Activated CD4-positive, alpha-beta T cell treated with anti-CD3 and anti-CD28 coated beads, Interleukin-2, amount 50 U/mL, for 4 hours (primary cell): ENCODE measurements at regions not wholly inside any gene's neighbourhood (a gene's known extent, or its start where the extent isn't known, plus 50 kb on each side); places are given as distances from the start of the nearest gene placed in this dataset.
"Not testable (repeated sequence)": the region's sequence is repeated elsewhere in the genome, so short reads cannot be mapped to it uniquely, and the experiment has no call there.

Experiments
- DNase-seq, 2 experiments: peaks; one replicate each; pipeline ENCODE4 v3.0.0-alpha.2; 2020

DNA sequence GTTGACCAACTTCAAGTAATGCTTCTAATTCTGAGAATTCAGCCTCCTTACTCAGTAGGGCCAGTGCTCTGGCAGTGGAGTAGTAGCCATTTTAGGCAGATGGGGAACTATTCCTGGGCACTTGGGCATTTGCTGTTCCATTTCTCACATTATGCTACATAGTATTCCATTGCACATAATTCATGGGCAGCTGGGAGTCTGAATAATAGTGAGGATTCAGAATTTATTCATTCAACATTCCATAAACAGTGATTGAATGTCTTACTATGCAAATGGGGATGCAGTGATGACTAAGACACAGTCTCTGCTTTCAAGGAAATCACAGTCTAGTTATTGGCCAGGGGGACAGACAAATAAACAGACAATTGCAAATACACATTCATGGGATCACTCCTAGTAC, 301.0 kb upstream of the KCNN2 start:
- DNase-seq: no peak

DNA sequence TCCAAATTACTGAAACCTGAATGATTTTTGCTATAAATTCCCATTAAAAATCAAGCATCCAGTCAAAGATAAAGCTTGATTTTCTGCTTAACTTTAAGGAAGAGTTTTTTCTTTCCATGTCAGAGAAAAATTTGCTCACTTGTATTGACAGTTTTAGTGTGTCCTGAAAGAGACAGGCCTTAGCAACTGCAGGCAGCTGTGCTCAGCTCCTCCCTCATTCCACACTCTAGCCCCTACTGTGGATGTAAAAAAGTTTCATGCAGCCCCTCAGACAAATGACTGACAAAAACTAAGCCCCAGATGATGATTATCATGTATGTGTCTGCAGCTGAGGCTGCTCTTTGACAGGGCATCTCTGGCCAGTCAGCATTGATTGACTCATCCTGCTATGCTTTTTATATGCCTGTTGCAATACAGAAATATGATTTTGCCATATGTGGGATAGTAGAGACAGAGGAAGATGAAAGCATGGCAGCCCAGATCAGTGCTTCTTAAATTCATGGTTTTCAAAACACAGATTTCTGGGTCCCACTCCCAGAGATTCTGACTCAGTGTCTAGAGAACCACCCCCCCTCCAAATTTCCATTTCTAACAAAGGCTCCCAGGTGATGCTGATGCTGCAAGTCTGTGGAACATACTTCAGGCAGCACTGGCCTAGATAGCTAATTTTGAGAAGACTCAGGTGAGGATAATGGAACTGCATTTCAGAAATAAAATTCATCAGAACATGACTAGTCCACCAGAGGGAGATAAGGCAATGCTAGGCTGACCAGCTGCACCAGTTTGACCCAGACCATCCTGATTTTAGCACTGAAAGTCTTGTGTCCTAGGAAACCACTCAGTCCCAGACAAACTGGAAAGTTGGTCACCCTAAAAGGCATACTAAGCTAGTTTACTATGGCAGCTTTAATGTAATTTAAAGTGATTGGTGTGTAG, 298.7 kb upstream of the KCNN2 start:
- DNase-seq: no peak

DNA sequence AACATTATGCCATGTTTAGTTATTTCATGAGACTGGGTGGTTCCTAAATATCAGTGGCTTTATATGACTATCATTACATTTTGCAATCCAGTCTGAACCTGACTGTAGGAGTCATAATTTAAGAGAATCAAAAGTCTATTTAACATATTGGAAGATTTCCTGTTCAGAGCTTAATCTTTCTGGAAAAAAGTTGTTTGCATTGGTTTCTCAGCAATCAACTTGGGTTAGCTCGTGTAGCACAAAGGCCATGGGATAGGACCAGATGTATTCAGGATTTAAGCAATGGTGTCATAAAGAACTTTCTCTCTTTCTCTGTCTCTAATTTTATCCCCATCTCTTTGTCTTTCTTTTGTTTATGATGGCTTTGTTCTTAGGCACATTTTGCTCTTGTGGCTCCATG, 296.0 kb upstream of the KCNN2 start:
- DNase-seq: no peak

DNA sequence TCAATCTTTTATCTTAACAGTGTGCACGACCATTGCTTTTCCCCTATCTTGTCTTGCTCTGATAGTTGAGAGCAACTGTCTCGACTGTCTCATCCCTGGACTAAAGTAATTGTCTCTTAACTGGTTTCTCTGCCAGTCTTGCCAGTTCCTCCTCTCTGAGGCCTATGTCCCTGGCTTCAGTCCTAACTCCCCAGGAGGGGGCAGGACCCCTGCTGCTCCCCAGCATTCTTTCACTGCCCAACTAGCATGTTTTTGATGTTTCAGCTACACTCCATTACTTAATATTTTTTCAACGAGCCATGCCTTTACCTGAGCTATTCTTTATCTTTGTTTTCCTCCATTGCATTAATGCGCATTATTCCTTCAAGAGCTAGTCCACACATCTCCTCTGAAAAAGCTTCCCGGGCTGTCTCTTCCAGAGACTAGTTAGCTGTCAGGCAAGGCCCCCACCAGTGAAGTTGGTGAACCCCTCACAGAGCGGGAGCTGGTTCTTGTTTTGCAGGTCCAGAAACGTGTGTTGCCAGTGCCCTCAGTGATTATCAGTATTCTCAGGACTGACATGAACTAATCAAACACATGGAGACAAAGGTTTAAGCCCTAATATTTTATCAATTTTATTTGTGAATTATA, 291.7 kb upstream of the KCNN2 start:
- no peak for DNase-seq

DNA sequence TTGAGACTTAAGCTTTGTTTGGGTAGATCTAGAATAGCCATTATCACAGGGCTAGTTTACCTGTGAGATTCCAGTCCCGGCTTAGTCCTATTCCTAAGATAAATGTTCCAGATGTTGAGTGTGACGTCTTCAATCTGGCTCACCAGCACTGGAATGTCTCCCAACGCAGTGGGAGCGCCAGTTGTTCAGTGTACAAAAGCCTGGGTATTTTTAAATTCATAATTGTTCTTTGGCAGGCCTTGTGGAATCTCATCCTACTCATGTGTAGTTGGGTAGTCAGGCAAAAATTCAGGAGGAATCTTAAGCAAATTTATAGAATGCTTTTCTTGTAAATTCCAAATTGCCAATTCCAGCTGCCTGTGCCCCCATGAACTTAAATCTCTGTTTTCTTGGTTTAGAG, 272.6 kb upstream of the KCNN2 start:
- DNase-seq: no peak

DNA sequence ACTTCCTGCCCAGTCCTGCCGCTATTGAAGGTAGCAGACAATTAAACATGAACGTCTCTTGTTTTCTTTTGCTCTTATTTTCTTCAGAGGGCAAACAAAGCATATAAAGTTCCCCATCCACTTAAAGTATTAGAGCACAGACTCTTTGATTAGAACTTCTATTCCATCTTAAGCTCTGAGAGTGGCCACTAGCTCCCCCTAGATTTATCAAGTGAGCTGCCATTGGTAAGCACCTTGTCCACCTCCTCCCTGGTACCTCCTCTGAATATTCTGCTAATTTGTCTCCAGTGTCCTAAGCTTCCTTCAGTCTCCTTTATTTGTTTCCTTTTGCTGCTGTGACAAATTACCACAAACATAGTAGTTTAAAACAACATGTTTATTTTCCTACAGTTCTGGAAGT, 264.3 kb upstream of the KCNN2 start:
- DNase-seq: no peak

DNA sequence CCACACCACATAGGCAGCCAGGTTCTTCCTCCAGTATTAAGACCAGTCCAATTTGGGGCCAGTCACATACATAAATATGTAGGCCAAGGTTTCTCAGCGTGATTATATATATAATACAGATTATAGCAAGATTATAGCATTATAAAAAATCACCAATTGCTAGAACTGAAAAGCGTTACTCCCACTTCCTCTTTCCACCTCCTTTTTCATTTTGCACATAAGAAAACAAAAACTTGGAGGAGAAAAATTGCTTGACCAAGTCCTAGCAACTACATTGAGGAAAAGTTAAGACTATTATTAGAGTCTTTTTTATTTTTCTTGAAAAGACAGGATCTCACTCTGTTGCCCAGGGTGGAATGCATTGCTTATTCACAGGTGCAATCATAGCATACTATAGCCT, 262.7 kb upstream of the KCNN2 start:
- no peak for DNase-seq

DNA sequence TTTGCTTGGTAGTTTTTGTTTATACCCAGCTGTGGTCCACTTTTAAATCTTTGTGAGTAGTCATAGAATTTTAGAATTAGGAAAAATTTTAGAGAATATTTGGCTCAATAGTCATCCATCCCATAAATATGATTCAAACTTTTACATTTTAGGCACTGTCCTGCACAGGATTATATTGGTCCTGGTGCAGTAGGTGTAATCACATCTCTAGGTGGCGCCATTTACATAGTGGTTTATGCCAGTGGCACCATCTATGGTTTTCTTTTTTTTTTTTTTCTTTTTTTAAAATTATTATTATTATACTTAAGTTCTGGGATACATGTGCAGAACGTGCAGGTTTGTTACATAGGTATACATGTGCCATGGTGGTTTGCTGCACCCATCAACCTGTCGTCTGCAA, 260.7 kb upstream of the KCNN2 start:
- no peak for DNase-seq

DNA sequence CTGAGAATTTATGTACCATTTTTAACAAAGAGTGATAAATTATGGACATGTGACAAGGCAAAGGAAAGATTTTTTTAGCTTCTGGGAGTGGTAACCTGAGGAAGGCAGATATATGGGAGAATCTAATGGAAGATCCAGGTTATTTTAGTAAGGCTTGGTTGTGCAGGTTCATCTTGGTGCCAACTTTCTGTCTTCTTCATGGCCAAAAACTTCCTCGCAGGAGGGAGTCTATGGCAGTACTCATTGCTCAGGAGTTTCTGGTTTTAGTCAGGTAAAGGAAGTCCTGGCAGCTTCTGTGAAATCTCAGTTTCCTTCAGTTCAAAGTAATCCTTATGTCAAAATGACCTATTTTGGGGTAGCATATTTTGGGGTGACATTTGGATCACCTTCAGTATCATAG, 248.3 kb upstream of the KCNN2 start:
- no peak for DNase-seq

DNA sequence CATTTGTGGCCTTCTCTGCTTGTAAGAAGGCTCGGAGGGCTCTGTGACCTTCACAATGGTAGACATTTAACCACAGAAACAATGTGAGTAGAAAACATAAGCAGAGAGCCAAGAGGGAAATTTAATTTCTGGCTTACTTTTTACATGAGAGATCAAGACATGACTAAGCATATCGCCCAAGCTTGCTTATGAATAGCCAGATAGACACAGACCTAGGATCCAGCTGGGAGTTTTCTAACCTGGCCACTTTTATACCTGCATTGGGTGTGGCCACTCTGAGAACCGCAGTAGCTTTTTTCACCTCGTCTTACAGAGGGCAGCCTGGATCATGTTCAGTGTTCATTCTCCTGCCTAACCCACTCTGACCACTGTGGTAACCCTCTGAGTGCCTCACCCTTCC, 244.9 kb upstream of the KCNN2 start:
- no peak for DNase-seq

DNA sequence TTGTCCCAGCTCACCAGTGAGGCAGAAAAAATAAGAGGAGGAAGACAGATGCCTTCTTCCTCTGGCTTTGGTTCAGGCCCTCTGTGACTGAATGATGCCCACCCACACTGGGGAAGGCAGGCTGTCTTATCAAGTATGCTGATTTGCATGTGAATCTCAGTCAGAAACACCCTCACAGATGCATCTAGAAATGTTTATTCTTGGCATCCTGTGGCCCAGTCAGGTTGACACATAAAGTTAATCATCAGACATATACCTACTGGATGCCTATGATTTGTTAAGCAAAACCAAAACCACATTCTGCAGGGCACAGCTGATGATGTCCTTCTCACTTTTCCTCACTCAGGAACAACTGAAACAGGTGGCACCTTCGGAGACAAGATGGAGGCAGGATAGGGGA, 243.4 kb upstream of the KCNN2 start:
- DNase-seq: no peak

DNA sequence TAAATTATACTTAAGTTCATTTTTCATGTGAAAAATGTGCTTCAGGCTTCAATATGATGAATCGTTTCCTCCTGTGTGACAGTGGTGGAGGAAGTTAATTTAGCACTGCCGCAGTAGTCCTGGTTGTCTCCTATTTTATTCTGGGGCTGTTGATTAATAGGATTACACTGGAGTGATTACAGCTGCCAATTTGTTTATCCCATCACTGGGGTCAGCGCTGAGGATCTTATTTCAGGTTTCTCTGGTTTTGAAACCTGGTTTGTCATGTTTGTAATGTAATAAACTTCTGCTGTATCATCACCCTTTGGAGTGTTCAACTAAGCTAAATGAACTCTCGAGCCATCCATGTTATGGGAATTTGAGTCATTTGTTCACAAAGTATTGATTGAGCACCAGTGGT, 241.7 kb upstream of the KCNN2 start:
- DNase-seq: no peak

DNA sequence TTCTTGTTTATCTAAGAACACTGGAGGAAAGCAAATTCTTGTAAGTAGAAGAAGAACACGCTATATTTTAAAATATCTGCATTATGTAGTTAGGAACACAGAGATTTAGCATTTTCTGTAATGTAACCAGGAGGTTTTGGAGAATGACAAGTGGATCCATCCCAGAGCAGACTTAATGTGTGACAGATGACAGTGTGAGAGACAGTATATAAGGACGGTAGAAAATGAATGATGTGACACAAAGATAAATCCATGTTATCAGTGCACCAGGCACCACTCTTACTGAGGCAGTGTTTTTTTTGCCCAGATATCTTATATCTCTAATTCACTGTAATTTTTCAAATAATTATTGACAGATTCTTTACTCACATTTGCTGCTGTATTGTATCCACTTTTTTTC, 239.0 kb upstream of the KCNN2 start:
- no peak for DNase-seq

DNA sequence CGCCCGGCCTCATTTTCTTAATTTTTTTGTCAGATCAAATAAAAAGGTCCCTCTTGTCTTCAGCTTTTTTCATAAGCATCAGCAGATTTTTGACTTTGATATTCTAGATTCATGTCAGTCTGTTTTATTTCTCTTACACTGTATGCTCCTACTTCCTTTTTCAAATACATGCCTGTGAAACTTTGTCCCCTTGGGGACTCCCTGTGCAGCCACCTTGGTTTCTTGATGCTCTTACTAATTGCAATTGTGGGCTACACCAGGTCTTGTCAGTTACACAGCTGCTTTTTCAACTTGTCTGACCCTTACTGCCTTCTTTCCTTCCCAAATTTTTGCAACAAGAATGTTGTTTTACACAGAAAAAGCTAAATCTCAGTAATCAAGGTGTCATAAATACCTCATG, 238.2 kb upstream of the KCNN2 start:
- DNase-seq: no peak

DNA sequence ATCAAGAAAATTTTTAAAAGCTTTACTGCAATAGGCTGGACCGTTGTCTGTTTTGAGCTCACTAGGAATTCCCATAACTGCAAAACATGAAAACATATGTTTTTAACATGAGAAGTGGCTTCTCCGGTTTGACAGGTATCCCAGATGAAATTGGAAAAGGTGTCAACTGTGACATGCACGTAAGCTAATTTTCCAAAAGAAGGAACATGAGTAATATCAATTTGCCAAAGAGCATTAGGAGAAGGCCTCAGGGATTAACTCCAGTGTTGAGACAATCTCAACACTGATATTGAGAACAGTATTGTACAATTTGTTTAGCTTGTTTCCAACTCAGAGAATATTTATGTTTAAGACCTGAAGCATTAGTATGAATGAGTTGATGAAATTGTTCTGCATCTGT, 215.5 kb upstream of the KCNN2 start:
- no peak for DNase-seq

DNA sequence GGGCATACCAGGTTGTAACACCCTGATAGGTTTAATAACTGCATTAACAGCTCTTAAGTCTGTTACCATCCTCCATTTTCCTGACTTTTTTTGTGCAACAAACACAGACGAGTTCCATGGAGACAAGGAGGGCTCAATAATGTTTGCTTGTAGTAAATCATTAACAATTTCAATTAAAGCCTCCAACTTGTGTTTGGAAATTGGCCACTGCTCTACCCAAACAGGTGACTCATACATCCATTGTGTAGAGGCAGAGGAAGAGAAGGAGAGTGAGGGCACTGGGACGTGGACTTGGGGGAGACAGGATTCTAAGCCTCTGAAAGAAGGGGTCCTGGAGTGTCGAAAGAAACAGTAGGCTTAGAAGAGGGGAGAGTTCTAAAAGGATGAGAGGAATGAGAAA, 213.6 kb upstream of the KCNN2 start:
- no peak for DNase-seq

DNA sequence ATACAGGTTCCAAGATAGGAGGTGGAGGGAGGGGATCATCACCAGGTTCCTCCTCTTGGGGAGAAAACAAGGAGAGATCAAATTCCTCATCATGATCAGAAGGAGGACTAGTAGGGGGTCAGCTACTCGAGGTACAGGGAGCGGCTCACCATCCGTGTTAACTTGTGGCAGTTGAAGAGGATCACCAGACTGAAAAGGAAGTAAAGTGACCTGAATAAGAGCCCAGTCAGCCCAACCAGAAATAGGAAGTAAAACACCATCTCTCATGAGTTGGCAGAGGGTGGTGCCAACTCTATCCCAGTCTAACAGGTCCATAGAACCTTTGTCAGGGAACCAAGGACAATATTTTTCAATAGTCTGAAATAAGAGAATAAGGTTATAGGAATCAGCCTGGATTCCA, 213.1 kb upstream of the KCNN2 start:
- not testable (repeated sequence) for DNase-seq

DNA sequence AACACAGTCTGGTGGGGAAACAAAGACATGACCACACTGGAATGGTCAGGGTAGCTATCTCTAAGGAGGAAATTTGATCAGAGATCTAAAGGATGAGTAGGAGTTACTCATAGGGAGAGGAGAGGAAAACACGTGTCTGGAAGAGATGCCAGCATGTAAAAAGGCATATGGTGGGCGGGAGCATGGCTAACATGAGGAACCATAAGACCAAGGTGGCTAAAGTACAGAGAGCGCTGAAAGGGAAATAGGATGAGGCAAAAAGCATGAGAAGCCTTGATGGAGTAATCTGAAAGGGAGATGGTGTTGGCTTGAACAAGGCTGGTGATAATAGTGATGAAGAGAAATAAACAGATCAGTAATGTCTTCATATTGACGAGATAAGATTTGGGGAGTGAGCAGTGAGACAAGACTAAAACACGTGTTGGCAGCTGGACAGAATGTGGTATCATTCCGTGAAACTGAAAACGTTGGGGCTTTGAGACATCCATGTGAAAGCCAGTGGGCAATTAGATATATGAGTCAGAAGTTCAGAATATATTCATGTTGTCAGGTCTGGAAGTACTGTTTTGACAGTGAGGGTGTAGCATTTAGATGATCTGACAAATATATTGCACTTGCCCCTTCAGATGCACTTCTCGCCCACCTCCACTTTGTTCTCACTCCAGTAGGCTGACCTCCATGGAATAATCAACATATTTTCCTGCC, 209.1 kb upstream of the KCNN2 start:
- no peak for DNase-seq

DNA sequence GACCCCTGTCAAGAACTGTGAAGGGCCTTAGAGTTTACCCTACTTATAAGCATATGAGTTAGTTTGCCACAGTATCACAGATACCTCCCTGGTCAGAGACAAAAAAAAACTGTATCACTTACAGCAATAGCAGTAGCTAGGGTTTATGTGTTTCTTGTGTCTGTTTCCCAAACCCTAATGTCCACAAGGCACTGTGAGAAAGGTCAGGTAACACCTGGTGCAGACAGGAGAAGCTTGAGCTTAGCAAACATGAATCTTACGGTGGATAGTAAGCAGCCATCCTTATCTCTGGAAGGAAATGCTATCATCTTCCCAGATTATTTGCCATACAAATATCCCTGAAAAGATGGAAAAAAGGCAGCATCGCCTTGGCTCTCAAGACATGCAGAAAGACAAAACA, 208.5 kb upstream of the KCNN2 start:
- DNase-seq: no peak

DNA sequence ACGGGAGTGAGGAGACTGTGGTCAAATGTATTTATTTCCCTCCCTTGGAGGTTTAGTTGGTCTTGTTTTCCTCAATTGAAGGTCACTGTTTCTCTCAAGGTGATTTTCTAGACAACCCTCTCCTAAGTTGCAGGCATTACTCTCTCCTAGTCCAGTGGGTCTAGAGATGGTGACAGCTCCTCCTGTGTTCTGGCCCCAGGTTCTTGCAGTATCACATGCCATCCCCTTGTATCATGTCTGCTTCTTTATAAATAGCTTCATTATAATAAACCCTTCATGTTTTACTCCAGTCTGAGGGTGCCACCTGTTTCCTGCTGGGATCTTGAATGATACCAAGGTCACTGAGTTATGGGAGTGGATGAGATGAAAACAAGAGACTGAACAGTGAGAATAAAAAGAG, 208.0 kb upstream of the KCNN2 start:
- no peak for DNase-seq

DNA sequence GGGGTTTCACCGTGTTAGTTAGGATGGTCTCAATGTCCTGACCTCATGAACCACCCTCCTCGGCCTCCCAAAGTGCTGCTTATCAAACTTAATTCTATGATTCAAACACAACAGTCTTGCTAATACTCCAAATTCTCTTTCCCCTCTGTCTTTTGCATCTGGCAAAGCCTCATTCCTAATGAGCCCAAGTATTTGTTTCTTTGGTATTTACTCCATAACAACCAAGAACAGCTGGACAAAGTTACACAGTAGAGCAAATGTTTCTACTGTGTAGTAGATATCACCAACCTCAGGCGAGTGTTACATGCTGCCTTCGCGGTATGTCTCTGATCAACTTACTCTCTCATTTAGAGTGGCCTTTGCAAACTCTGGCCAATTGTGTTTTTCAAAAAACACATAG, 195.8 kb upstream of the KCNN2 start:
- no peak for DNase-seq

DNA sequence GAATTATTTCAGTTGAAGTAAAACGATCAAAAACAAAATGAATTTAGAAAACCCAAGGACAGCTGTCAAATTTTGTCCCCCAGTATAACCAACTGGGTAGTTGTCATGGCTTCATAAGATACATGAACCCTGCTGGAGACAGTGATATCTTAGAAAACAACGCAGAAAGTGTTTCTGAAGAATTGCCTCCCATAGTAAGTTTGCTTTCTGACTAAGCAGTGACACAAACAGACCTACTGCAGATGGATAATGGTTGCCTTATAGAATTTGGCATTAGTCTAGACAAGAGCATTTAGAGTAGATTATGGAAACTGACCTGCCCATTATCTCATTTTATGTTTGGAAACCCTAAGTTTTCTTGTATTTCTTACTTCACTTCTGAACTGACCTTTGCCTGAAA, 187.7 kb upstream of the KCNN2 start:
- no peak for DNase-seq

DNA sequence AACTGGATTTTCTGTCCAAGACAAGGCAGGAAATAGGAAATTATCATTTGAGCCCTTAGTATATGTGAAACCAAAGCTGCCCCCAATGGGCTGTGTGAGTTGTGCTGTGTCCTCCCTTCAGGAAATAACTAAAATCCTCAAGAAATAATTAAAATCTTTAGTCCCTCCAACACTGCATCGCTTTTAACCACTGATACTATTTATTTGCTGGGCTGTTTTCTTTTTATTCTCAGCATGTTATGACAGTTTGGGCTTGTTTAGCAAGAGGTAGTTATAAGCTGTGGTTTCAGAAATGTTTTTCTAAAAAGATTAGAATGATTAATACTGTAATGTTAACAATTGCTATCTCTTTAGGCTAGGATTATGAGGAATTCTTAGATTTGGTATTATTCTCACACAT, 187.0 kb upstream of the KCNN2 start:
- DNase-seq: no peak

DNA sequence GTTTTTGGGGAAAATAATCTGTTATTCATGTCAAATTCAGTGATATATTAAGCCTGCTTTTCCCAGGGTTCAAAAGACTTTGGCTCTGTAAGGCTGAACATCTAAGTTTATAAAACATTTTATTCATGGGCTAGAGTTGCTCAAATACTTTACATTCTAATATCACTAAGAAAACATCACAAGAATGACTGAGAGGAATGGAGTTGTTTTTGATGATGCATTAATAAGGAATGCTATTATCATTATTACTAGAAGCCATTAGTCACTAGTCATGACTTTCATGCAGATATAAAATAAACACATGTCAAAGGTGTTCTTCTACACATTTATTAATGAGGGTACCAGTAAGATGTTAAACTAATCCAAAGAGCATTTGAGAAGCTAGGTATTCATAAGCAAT, 185.5 kb upstream of the KCNN2 start:
- DNase-seq: no peak
